Esophagus muscularis mucosa (tissue), 3 donors: ENCODE measurements at regions not wholly inside any gene's neighbourhood (a gene's known extent, or its start where the extent isn't known, plus 50 kb on each side); places are given as distances from the start of the nearest gene placed in this dataset.

Experiments
- CTCF ChIP-seq, 3 experiments: fragments of 200-600 bp in 2 of 3; fragments of 450-650 bp in 1 of 3; sonication (generic) in 2 of 3; IDR thresholded peaks; one replicate each; pipeline ENCODE4 v1.5.1; 2017 to 2019; ENCODE audit warnings: antibody characterized with exemption in 3 of 3, mild to moderate bottlenecking in 2 of 3, moderate library complexity in 1 of 3
- POLR2A ChIP-seq: fragments of 450-650 bp; IDR thresholded peaks from one replicate; pipeline ENCODE4 v1.6.1; 2017; ENCODE audit warnings: antibody characterized with exemption, moderate library complexity, mild to moderate bottlenecking, low read depth
- POLR2AphosphoS5 ChIP-seq, 2 donors: sonication (generic); formaldehyde crosslinking; IDR thresholded peaks; one replicate each; pipeline ENCODE4 v1.6.1; 2017; ENCODE audit warnings: antibody characterized with exemption in 2 of 2

- TF ChIP-seq POLR2A (no peak), CTCF (IDR thresholded peaks at IDR 0.05) (no peak), POLR2AphosphoS5 (IDR thresholded peaks at IDR 0.05) (no peak)
Observed at GRCh38 chr3:124144035-124144814, 152.3 kb upstream of the ROPN1 start.
